ENCODE measurements at regions not wholly inside any gene's neighbourhood (a gene's known extent, or its start where the extent isn't known, plus 50 kb on each side); places are given as distances from the start of the nearest gene placed in this dataset.

DNA sequence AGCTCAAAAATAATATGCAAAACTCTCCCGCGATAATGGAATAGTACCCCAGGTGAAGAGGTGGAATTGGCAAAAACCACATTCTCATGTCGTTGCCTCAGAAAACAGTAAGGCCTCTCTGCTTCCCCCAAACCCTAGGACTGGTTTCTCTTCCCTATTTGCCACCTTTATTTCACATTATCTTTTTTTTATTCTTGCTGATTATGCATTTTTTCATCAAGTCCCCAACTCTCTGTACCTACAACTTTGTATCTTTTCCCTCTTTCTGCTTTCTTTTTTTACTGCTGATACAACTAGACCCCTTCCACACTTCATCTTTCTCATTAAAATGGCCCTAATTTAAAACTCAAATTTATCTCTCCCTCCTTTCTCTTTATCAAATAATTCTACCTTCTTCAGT lies 1472.2 kb downstream of the SUCLG1 start:
- ChIA-PET POLR2A (no interaction called here), RAD21 (ENCODE audit: unreplicated experiment) (no interaction called here), SMC1A (ENCODE audit: uncharacterized antibody, unreplicated experiment) (no interaction called here), CTCF (no interaction called here)
- Histone ChIP-seq H4K20me1 (ENCODE audit: control insufficient read depth, insufficient read depth) (no peaks in the 10 kb centered on the region), H3K9ac (ENCODE audit: control insufficient read depth, insufficient read depth, low read length) (no peak overlapping the region), H3K4me3 (no peak overlapping the region), H3K27ac (ENCODE audit: control insufficient read depth, insufficient read depth) (no peak overlapping the region), H3K9me3 (replicated peaks; ENCODE audit: control insufficient read depth, insufficient read depth, low read length) (no peaks in the 10 kb centered on the region), H3K4me1 (ENCODE audit: control insufficient read depth, insufficient read depth, low read length) (no peaks in the 10 kb centered on the region), H2AFZ (ENCODE audit: control insufficient read depth, low read depth, low read length) (no peak overlapping the region), H3K27me3 (replicated peaks in 1 of 2; ENCODE audit: control insufficient read depth in 2 of 2, insufficient read depth in 2 of 2, low read length in 1 of 2) (no peaks in the 10 kb centered on the region), H3K79me2 (ENCODE audit: control insufficient read depth, insufficient read depth, low read length) (no peaks in the 10 kb centered on the region), H3K36me3 (ENCODE audit: control insufficient read depth in 2 of 2, insufficient read depth in 2 of 2, low read length in 1 of 2) (no peaks in the 10 kb centered on the region), H3K4me2 (ENCODE audit: control insufficient read depth, insufficient read depth) (no peak overlapping the region)
- no peak for FAIRE-seq
- no peak for TF ChIP-seq SMARCA5 (IDR thresholded peaks at IDR 0.05)
- no peak for TF ChIP-seq SIX5 (IDR thresholded peaks at IDR 0.05; ENCODE audit: low read depth, low read length, severe bottlenecking)
- TF ChIP-seq, protein P1, sequence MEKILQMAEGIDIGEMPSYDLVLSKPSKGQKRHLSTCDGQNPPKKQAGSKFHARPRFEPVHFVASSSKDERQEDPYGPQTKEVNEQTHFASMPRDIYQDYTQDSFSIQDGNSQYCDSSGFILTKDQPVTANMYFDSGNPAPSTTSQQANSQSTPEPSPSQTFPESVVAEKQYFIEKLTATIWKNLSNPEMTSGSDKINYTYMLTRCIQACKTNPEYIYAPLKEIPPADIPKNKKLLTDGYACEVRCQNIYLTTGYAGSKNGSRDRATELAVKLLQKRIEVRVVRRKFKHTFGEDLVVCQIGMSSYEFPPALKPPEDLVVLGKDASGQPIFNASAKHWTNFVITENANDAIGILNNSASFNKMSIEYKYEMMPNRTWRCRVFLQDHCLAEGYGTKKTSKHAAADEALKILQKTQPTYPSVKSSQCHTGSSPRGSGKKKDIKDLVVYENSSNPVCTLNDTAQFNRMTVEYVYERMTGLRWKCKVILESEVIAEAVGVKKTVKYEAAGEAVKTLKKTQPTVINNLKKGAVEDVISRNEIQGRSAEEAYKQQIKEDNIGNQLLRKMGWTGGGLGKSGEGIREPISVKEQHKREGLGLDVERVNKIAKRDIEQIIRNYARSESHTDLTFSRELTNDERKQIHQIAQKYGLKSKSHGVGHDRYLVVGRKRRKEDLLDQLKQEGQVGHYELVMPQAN (conservative IDR thresholded peaks at IDR 0.05): no peak
- TF ChIP-seq, protein P2, sequence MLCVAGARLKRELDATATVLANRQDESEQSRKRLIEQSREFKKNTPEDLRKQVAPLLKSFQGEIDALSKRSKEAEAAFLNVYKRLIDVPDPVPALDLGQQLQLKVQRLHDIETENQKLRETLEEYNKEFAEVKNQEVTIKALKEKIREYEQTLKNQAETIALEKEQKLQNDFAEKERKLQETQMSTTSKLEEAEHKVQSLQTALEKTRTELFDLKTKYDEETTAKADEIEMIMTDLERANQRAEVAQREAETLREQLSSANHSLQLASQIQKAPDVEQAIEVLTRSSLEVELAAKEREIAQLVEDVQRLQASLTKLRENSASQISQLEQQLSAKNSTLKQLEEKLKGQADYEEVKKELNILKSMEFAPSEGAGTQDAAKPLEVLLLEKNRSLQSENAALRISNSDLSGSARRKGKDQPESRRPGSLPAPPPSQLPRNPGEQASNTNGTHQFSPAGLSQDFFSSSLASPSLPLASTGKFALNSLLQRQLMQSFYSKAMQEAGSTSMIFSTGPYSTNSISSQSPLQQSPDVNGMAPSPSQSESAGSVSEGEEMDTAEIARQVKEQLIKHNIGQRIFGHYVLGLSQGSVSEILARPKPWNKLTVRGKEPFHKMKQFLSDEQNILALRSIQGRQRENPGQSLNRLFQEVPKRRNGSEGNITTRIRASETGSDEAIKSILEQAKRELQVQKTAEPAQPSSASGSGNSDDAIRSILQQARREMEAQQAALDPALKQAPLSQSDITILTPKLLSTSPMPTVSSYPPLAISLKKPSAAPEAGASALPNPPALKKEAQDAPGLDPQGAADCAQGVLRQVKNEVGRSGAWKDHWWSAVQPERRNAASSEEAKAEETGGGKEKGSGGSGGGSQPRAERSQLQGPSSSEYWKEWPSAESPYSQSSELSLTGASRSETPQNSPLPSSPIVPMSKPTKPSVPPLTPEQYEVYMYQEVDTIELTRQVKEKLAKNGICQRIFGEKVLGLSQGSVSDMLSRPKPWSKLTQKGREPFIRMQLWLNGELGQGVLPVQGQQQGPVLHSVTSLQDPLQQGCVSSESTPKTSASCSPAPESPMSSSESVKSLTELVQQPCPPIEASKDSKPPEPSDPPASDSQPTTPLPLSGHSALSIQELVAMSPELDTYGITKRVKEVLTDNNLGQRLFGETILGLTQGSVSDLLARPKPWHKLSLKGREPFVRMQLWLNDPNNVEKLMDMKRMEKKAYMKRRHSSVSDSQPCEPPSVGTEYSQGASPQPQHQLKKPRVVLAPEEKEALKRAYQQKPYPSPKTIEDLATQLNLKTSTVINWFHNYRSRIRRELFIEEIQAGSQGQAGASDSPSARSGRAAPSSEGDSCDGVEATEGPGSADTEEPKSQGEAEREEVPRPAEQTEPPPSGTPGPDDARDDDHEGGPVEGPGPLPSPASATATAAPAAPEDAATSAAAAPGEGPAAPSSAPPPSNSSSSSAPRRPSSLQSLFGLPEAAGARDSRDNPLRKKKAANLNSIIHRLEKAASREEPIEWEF (IDR thresholded peaks at IDR 0.05; ENCODE audit: insufficient replicate concordance, low read depth, low read length): no peak
- TF ChIP-seq ETV6 (conservative IDR thresholded peaks at IDR 0.05 in 1 of 2, IDR thresholded peaks at IDR 0.05 in 1 of 2; ENCODE audit: borderline replicate concordance in 1 of 2, low read depth in 1 of 2): no peak
- TF ChIP-seq, protein P3, sequence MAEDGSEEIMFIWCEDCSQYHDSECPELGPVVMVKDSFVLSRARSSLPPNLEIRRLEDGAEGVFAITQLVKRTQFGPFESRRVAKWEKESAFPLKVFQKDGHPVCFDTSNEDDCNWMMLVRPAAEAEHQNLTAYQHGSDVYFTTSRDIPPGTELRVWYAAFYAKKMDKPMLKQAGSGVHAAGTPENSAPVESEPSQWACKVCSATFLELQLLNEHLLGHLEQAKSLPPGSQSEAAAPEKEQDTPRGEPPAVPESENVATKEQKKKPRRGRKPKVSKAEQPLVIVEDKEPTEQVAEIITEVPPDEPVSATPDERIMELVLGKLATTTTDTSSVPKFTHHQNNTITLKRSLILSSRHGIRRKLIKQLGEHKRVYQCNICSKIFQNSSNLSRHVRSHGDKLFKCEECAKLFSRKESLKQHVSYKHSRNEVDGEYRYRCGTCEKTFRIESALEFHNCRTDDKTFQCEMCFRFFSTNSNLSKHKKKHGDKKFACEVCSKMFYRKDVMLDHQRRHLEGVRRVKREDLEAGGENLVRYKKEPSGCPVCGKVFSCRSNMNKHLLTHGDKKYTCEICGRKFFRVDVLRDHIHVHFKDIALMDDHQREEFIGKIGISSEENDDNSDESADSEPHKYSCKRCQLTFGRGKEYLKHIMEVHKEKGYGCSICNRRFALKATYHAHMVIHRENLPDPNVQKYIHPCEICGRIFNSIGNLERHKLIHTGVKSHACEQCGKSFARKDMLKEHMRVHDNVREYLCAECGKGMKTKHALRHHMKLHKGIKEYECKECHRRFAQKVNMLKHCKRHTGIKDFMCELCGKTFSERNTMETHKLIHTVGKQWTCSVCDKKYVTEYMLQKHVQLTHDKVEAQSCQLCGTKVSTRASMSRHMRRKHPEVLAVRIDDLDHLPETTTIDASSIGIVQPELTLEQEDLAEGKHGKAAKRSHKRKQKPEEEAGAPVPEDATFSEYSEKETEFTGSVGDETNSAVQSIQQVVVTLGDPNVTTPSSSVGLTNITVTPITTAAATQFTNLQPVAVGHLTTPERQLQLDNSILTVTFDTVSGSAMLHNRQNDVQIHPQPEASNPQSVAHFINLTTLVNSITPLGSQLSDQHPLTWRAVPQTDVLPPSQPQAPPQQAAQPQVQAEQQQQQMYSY (CRISPR knock-in tag; IDR thresholded peaks at IDR 0.05): no peak
- no peak for TF ChIP-seq DPF2 (IDR thresholded peaks at IDR 0.05)
- 68% methylated on average over 3 of the region's 3 CpGs for WGBS (ENCODE audit: insufficient coverage, insufficient replicate concordance, low lambda C conversion rate, missing lambda C conversion rate)
- no peak for DNase-seq (ENCODE audit: low read depth, low spot score)
- intact Hi-C loops (cut with micrococcal nuclease; ENCODE audit: unreplicated experiment) (no loop called here), in situ Hi-C loops (cut with MboI) (no loop called here)
- ATAC-seq: no peak
- BruUV-seq (replicated peaks): no TSS peak
